Right renal pelvis (tissue), 4 donors: ENCODE measurements at regions not wholly inside any gene's neighbourhood (a gene's known extent, or its start where the extent isn't known, plus 50 kb on each side); places are given as distances from the start of the nearest gene placed in this dataset.

Source experiments
- DNase-seq, 4 donors: peaks; one replicate each; pipeline ENCODE4 v3.0.0-alpha.2; 2013; ENCODE audit warnings: low read depth in 4 of 4, low spot score in 3 of 4, missing footprints in 1 of 4

DNA sequence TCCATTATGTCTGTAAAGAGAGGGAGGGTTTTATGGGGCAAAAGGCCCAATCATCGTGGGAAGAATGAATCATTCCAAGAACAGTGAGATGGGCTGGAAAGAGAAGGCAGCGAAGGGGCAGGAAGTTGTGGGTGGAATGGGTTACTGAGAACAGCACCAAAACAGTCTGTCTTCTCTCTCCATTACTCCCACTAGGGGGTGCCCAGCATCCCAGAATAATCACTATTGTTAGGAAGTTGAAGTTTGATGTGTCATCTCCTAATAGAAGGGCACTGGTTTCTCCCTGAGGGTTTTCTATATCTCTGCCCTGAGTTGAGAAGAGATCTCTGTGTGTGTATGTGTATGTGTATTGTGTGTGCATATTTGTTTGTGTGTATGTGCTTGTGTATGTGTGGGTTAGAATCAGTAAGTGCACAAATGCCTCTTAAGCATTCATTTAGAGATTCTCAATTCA, 76.6 kb upstream of the MAP4K3 start:
- DNase-seq: no peak

- no peak for DNase-seq
These were observed 77.7 kb upstream of the MAP4K3 start for GRCh38 chr2:39514825-39515224.

GRCh38 chr2:39515273-39515896, 78.3 kb upstream of the MAP4K3 start:
- DNase-seq: no peak

DNA sequence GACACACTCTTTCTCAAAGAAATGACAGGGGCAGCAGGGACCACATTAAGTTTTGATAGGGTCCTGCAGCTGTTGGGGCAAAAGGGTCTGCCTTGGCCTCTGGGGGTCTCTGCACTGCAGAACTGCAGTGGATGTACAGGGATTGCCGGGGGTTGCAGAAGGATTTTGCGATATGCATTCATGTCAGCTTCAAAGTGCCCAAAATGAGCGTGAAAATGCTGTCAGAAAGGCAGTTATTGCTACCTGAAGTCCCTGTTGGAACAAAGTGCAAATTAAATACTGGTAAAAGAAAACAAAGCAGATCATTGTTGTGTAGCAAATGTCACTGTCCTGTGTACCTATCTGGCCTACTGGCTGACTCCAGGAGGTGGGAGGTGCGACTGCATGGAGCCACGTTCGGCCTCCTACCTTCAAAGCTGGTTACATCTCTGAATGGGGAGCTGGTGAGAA, 78.8 kb upstream of the MAP4K3 start:
- DNase-seq: no peak

- no peak for DNase-seq
These were observed 79.4 kb upstream of the MAP4K3 start for GRCh38 chr2:39516347-39517101.

DNA sequence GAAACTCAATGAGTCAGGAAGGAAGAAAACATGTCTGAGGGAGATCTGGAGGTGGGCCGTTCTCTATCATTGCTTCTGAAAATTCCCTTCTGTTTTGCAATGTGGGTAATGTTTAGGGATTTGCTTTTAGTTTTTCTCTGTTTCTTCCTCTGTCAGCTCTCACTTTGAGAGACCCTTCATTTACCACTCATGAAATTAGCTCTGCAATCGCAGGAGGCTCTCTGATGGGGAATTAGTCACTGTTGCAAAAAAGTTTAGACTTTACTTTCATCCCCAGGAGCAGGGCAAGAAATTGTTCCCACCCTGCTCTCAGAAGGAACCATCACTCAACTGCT, 80.0 kb upstream of the MAP4K3 start:
- no peak for DNase-seq

DNA sequence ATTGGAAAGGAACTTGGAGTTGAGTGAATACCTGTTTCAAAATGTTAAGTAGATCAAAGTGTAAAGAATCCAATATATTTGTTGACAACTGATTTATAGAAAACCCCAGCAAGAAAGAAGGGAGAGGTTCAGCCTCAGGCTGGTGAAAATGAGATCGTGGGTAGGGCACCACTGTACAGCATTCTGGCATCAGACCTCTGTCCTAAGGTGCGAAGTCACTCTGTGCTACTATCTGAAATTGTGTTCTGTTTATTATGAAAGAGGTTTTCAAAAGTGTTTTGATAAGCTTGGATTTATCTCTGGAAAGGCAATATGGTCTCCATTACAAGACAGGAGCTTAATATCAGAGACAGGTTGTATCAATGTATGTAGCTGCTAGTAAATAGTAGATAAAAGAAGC, 80.5 kb upstream of the MAP4K3 start:
- no peak for DNase-seq

DNA sequence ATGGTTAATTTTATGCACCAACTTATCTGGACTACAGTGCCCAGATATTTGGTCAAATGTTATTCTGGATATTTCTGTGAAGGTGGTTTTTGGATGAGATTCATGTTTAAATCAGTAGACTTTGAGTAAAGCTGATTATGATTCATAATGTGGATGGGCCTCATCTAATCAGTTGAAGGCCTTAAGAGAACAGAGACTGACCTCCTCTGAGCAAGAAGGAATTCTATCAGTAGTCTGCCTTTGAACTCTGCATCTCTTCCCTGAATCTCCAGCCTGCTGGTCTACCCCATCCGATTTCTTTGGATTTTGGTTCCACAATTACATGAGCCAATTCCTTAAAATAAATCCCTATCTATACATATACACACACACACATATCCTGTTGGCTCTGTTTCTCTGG, 82.8 kb upstream of the MAP4K3 start:
- DNase-seq: no peak

GRCh38 chr2:39521876-39522517, 84.9 kb upstream of the MAP4K3 start:
- no peak for DNase-seq

DNA sequence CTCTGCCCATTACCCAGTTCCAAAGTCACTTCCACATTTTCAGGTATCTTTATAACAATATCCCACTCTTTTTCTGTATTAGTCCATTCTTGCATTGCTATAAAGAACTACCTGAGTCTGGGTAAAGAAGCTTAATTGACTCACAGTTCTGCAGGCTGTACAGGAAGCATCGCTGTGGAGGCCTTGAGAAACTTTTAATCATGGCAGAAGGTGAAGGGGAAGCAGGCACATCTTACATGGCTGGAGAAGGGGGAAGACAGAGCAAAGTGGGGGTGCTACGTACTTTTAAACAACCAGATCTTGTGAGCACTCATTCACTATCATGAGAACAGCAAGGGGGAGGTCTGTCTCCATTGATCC, 85.4 kb upstream of the MAP4K3 start:
- DNase-seq: no peak

DNA sequence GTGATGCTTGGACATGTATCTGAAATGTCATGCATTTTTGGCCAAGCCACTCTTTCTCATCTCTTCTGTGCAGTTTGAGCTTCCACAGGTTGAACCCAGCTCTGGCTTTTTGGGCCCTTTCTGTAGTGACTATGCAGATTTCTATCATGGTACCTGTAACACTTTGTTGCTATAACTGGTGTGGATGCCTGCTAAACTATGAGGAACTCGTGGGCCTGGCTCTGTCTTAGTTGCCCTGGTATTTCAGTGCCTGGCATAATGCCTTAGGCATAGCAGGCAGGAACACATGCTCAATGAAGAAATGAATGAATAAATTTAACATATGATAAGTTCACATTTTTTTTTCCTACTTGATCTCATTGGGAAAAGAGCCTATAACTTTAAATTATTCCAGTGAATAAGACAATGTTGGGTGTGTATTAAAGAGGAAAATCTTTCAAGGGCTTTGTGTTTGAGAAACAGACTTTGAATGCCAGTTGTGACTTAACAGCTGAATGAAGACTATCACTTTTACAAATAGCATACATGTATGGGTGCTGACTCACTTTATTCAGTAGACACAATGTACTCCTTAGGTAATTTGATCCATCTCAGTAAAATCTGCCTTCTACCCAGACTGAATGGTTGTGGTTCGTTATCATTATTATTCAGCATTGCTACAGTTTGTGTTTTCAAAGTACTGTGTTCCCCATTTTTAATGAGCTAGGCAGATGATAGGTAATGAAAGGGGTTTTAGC, 86.4 kb upstream of the MAP4K3 start:
- DNase-seq: no peak

DNA sequence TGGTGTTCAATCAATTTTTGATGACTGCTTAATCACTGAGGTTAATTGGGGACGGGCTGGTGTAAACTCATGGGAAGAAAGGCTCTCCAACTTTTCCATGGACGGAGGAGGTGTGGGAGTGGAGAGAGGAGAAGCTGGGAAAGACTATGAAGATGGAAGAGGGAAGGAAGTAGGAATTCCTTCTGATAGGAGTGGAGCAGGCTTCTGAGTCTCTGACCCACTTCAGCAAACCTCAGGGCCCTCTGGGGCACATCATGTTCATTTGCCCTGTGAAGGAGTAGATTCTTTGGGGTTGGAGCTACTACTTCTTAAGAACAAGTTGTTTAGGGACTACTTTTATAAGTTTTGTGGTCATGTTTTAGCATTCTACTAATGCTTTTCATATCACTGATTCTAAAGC, 87.0 kb upstream of the MAP4K3 start:
- no peak for DNase-seq

DNA sequence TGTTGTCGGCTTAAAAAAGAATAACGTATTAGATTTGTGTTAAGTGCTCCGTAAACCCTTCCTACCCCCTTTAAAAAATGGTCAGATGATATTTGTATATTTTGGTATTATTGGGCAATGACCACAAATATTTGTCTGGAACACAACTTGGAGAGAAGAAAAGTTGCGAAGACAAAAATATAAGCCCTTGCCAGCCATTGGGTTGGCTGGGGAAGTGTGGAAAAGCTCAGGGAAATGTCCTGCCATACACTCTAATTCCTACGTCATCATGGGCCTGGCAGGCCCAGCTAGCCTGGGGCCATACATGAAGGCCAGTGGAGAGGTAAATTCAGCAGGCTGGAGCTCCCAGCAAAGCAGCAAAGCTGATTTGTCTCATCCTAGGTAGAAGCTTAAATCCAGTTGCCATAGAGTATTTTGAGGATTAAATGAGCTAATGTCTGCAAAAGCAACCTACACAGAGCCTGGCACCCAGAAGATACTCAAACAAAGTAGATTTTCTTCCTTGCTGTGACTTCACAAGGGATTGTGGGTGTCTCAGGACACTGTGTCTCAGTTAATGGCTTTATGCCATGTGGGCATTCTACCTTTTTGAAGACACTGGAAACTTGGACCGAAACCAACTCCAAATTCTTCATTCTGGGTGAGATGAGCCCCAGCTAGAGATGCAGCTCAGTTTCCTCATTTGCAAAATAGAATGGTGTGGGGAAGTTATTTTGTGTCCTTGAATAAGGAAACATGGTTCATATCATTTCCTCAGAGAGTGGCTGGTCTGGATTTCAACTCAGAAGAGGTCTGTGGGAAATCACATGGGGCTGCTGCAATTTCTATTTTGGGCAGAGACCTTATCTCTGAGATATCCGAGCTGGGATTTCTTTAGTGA, 87.9 kb upstream of the MAP4K3 start:
- no peak for DNase-seq

GRCh38 chr2:39525636-39526412, 88.7 kb upstream of the MAP4K3 start:
- no peak for DNase-seq

- DNase-seq: no peak
These were observed 91.6 kb upstream of the MAP4K3 start for GRCh38 chr2:39528701-39529100.

- DNase-seq: no peak
These were observed 92.8 kb upstream of the MAP4K3 start for GRCh38 chr2:39529836-39530235.

DNA sequence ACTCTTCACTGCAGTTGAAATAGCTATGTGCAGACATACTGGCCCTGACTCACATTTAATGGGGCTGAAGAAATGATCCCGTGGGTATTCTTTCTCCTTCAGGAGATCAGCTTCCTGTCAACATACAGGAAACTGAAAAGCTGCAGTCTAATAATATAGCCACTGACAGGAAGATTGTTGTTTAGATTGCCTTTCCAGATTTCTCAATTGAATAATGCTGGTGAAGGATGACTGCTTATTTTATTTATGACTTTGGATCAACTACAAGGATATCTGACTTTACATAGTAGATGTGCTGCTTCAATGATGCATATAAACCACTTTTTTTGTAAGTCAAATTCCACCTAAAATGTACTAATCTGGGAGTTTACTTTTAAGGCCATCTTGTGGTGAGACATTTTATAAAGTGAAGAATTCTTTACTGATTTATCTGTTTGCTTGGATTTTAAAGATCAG, 93.4 kb upstream of the MAP4K3 start:
- no peak for DNase-seq

DNA sequence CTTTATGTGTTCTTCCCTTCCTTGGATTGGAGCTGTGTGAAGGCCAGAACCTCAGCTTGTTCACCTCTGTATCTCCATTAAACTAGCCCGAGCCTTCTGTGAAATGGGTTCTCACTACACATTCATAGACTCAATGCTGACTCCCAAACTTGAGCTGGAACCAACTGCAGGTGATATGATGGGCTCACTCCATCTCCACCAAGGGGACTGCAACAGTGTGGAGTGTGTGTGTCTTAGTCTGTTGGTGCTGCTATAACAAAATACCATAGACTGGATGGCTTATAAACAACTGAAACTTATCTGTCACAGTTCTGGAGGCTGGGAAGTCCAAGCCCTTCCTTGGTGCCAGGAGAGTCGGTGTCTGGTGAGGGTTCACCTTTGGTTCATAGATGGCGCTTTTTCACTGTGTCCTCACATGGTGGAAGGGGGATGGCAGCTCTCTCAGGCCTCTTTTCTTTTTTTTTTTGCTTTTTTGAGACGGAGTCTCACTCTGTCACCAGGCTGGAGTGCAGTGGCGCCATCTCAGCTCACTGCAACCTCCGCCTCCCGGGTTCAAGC, 94.2 kb upstream of the MAP4K3 start:
- DNase-seq: no peak

DNA sequence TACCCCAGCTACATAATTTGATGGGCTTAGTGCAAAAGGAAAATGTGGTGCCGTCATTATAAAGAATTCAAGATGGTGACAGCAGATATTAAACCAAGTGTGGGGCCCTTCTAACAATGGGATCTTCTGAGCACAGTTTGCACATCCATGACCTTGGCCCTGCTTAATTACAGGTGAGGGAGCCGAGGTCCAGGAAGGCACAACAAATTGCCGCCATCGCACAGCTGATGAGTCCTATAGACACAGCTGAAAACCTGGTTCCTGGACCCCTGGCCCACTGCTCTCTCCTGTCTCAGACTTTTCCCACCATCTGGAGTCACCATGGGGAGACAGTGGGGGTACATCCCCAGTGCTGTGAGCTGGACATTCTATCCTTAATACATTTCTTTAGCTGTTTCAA, 95.8 kb upstream of the MAP4K3 start:
- no peak for DNase-seq
